NT2/D1 (cell line): ENCODE measurements at regions not wholly inside any gene's neighbourhood (a gene's known extent, or its start where the extent isn't known, plus 50 kb on each side); places are given as distances from the start of the nearest gene placed in this dataset.

Experiments used
- SUZ12 ChIP-seq: IDR thresholded peaks from 2 replicates; pipeline ENCODE4 v1.6.1; 2011; ENCODE audit not compliant: insufficient read length, insufficient read depth; ENCODE audit errors: extremely low read depth
- YY1 ChIP-seq: IDR thresholded peaks from 2 replicates; pipeline ENCODE4 v1.6.1; 2011; ENCODE audit not compliant: insufficient read length, insufficient read depth
- ZNF274 ChIP-seq: IDR thresholded peaks from 2 replicates; pipeline ENCODE4 v1.6.1; 2011; ENCODE audit warnings: mild to moderate bottlenecking, low read depth, low read length

- TF ChIP-seq YY1 (no peak), ZNF274 (no peak), SUZ12 (no peak)
Observed at GRCh38 chr2:30037016-30037415, 109.8 kb upstream of the YPEL5 start.
